ENCODE measurements at regions not wholly inside any gene's neighbourhood (a gene's known extent, or its start where the extent isn't known, plus 50 kb on each side); places are given as distances from the start of the nearest gene placed in this dataset.

GRCh38 chr2:117330641-117331040 lies 483.9 kb upstream of the DDX18 start:
- no peaks in the 10 kb centered on the region for H3K9me1 ChIP-seq (replicated peaks; ENCODE audit: control insufficient read depth, extremely low read depth, insufficient read depth, low read length)
- ChIA-PET POLR2A (interaction anchor here (0.7 kb wide), 1 partner anchor 8 kb away, joined by 3 read pairs; no protein-coding TSS in a partner anchor), CTCF (no interaction called here)
- H3K9me3 ChIP-seq (replicated peaks; ENCODE audit: control insufficient read depth, insufficient read depth, low read length): no peaks in the 10 kb centered on the region
- no peaks in the 10 kb centered on the region for H3K27me3 ChIP-seq (ENCODE audit: control insufficient read depth in 2 of 2, insufficient read depth in 2 of 2, low read length in 2 of 2)
- no peak for FAIRE-seq
- H2AFZ ChIP-seq (ENCODE audit: low read depth, low read length): no peak overlapping the region
- no peaks in the 10 kb centered on the region for H3K4me1 ChIP-seq (ENCODE audit: control insufficient read depth, extremely low read depth, insufficient read depth, low read length)
- no peaks in the 10 kb centered on the region for H3K36me3 ChIP-seq (ENCODE audit: control insufficient read depth in 2 of 2, extremely low read depth in 1 of 2, insufficient read depth in 2 of 2, low read length in 2 of 2)
- no TSS peak for BruUV-seq (replicated peaks)
- H4K20me1 ChIP-seq (replicated peaks; ENCODE audit: control insufficient read depth, extremely low read depth, insufficient read depth, low read length): no peaks in the 10 kb centered on the region
- H3K4me3 ChIP-seq (replicated peaks in 1 of 3; ENCODE audit: insufficient read depth in 1 of 3, low read depth in 1 of 3, low read length in 3 of 3): no peak overlapping the region
- H3K79me2 ChIP-seq (ENCODE audit: control insufficient read depth, insufficient read depth, low read length): no peaks in the 10 kb centered on the region
- H3K9ac ChIP-seq (replicated peaks; ENCODE audit: extremely low read depth, insufficient read depth, low read length): no peak overlapping the region
- intact Hi-C loops (cut with micrococcal nuclease) (no loop called here), dilution Hi-C loops (cut with MboI; ENCODE audit: extremely low pct_ligation_motif_present, low sequenced_read_pairs) (no loop called here)
- H3K4me2 ChIP-seq (ENCODE audit: insufficient read depth, low read length): no peak overlapping the region
- TF ChIP-seq EZH2 (IDR thresholded peaks at IDR 0.05; ENCODE audit: borderline replicate concordance, low read depth, low read length, severe bottlenecking) (no peak), POLR2AphosphoS5 (IDR thresholded peaks at IDR 0.05; ENCODE audit: insufficient read depth, low read depth, low read length) (no peak), MAX (IDR thresholded peaks at IDR 0.05; ENCODE audit: insufficient read depth, insufficient read length) (no peak), GATA2 (IDR thresholded peaks at IDR 0.05; ENCODE audit: insufficient read depth, insufficient read length, low read depth, low read length) (no peak)
- DNase-seq (ENCODE audit: low read depth, low spot score): no peak
- H3K27ac ChIP-seq (ENCODE audit: insufficient read depth, low read depth, low read length): no peak overlapping the region

GRCh38 chr2:117335967-117336366 lies 478.5 kb upstream of the DDX18 start:
- TF ChIP-seq MAX (IDR thresholded peaks at IDR 0.05; ENCODE audit: insufficient read depth, insufficient read length) (no peak), MYC (IDR thresholded peaks at IDR 0.05; ENCODE audit: low read depth, low read length) (no peak), POLR2A (IDR thresholded peaks at IDR 0.05; ENCODE audit: low read depth, low read length) (no peak), POLR2AphosphoS5 (IDR thresholded peaks at IDR 0.05; ENCODE audit: insufficient read depth, low read depth, low read length) (no peak), EZH2 (IDR thresholded peaks at IDR 0.05; ENCODE audit: borderline replicate concordance, low read depth, low read length, severe bottlenecking) (no peak), FOS (IDR thresholded peaks at IDR 0.05; ENCODE audit: borderline replicate concordance, insufficient read depth, low read length) (no peak), GATA2 (IDR thresholded peaks at IDR 0.05; ENCODE audit: insufficient read depth, insufficient read length, low read depth, low read length) (no peak), CTCF (IDR thresholded peaks at IDR 0.05; ENCODE audit: extremely low read depth in 1 of 2, insufficient read depth in 1 of 2, low read depth in 1 of 2, low read length in 2 of 2) (no peak), JUN (IDR thresholded peaks at IDR 0.05; ENCODE audit: borderline replicate concordance, insufficient read depth, insufficient read length, low read depth) (no peak)
- FAIRE-seq: no peak

More at GRCh38 chr2:117335967-117336366, 478.5 kb upstream of the DDX18 start:
- no peak overlapping the region for H3K4me3 ChIP-seq (replicated peaks in 1 of 3; ENCODE audit: insufficient read depth in 1 of 3, low read depth in 1 of 3, low read length in 3 of 3)
- POLR2A ChIA-PET: no interaction called here
- H3K9ac ChIP-seq (replicated peaks; ENCODE audit: extremely low read depth, insufficient read depth, low read length): no peak overlapping the region
- CTCF ChIA-PET: no interaction called here
- H3K4me1 ChIP-seq (ENCODE audit: control insufficient read depth, extremely low read depth, insufficient read depth, low read length): no peaks in the 10 kb centered on the region
- no peaks in the 10 kb centered on the region for H4K20me1 ChIP-seq (replicated peaks; ENCODE audit: control insufficient read depth, extremely low read depth, insufficient read depth, low read length)
- no peaks in the 10 kb centered on the region for H3K36me3 ChIP-seq (ENCODE audit: control insufficient read depth in 2 of 2, extremely low read depth in 1 of 2, insufficient read depth in 2 of 2, low read length in 2 of 2)
- DNase-seq (ENCODE audit: low read depth, low spot score): no peak
- H3K27ac ChIP-seq (ENCODE audit: insufficient read depth, low read depth, low read length): no peak overlapping the region
- H2AFZ ChIP-seq (ENCODE audit: low read depth, low read length): no peak overlapping the region
- intact Hi-C loops (cut with micrococcal nuclease): no loop called here
- peaks cover 4% of the 10 kb centered on the region for H3K9me3 ChIP-seq (replicated peaks; ENCODE audit: control insufficient read depth, insufficient read depth, low read length)
- H3K27me3 ChIP-seq (ENCODE audit: control insufficient read depth in 2 of 2, insufficient read depth in 2 of 2, low read length in 2 of 2): no peaks in the 10 kb centered on the region
- no peaks in the 10 kb centered on the region for H3K79me2 ChIP-seq (ENCODE audit: control insufficient read depth, insufficient read depth, low read length)
- H3K9me1 ChIP-seq (replicated peaks; ENCODE audit: control insufficient read depth, extremely low read depth, insufficient read depth, low read length): no peaks in the 10 kb centered on the region
- dilution Hi-C loops (cut with MboI; ENCODE audit: extremely low pct_ligation_motif_present, low sequenced_read_pairs): no loop called here
- no TSS peak for BruUV-seq (replicated peaks)
- no peak overlapping the region for H3K4me2 ChIP-seq (ENCODE audit: insufficient read depth, low read length)
